Stimulated activated CD8-positive, alpha-beta memory T cell treated with anti-CD3 and anti-CD28 coated beads, Interleukin-7, amount 100 ng/mL, for 4 hours (primary cell): ENCODE measurements at regions not wholly inside any gene's neighbourhood (a gene's known extent, or its start where the extent isn't known, plus 50 kb on each side); places are given as distances from the start of the nearest gene placed in this dataset.
"Not testable (repeated sequence)": the region's sequence is repeated elsewhere in the genome, so short reads cannot be mapped to it uniquely, and the experiment has no call there.

Experiments
- DNase-seq, 2 donors: peaks; one replicate each; pipeline ENCODE4 v3.0.0-alpha.2; 2020; ENCODE audit warnings: low read depth in 2 of 2

DNA sequence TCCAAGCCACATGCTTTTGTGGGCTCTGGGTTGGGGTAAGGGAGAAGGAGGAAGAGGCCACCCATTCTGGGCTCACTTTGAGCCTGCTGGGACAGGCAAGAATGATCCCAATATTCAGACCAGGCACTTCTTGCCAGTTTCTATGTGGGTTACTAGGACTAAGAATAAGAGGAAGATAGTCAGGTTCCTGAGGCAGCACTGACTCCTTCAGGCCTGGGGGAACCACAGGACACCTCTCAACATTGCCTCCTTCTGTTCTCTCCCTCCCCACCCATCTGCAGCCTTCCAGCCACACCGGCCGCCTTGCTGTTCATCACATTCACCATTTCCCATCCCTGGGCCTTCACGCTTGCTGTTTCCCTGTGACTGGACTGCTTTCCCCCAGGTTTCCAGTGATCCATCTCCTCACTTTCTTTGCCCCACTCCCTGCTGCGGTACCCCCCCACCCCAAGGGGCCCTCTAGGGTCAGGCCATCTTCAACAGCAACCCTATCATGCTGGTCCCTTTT is 69.2 kb upstream of the SIRPA start:
- DNase-seq = no peak

DNA sequence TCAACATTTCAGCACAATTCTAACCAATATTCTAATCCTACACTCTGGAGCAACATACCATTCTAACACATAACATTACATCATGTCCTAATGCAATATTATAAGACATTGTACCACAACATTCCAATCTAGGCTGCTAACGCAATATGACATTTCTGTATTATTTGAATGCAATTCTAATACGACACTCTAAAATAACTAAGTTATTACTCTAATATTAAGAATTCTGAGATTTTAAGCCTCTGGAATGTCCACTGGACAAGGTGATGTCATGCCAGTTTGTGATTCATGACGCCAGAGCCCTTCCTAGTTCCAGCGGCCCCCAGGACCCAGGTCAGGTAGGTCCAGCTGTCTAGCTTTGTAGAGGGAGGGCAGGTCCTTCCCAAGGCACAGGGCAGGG is 69.7 kb upstream of the SIRPA start:
- no peak for DNase-seq

DNA sequence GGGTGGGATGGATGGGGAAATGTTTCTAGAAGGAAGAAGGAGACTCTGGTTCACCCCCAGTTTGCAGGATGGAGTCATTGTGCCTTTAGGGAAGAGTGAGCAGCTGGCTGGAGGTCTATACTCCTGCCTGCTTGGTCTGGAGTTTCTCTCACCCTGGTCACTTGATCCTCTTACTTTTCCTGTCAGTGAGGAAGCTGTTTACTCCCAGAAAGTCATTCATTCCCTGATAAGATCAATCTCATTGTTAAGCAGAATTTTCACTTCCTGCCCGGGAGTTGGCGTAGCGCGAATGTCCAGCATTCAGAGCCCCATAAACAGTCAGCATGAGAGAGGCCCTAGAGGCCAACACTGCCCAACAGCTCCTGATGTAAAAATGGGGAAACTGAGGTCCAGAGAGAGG is 70.4 kb upstream of the SIRPA start:
- no peak for DNase-seq

GRCh38 chr20:1824181-1824580 is 71.0 kb upstream of the SIRPA start:
- no peak for DNase-seq

- no peak for DNase-seq
These were observed 71.8 kb upstream of the SIRPA start for GRCh38 chr20:1823450-1823844.

DNA sequence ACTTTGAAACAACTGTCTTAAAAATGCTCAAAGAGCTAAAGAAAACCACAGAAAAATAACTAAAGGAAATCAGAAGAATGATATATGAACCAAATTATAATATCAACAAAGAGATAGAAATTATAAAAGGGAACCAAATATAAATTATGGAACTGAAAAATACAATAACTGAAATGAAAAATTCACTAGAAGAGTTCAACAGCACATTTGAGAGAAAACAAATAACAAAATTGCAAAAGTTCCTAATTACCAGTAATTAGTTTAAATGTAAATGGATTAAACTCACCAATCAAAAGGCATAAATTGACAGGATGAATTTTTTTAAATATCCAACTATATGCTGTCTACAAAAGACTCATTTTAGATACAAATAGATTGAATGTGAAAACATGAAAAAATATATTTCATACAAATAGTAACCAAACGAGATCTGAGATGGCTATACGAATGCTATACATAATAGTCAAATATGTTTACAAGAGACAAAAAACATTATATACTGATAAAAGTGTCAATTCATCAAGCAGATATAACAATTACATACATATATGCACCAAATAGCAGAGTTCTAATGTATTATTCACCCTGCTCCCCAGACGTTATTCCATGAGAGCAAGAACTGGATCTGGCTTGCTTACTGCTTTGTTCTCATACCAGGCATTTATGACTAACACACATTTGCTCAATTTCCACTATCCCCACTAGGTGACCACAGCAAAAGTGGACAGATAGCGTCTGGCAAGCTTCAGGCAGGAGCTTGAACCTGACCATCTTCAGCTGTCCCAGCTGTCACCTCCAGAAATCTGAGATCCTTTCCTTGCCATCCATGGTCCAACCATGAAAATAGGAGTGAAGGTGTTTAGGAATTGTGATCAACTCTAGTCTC is 72.4 kb upstream of the SIRPA start:
- no peak for DNase-seq

GRCh38 chr20:1820138-1821079 is 74.8 kb upstream of the SIRPA start:
- DNase-seq = no peak

DNA sequence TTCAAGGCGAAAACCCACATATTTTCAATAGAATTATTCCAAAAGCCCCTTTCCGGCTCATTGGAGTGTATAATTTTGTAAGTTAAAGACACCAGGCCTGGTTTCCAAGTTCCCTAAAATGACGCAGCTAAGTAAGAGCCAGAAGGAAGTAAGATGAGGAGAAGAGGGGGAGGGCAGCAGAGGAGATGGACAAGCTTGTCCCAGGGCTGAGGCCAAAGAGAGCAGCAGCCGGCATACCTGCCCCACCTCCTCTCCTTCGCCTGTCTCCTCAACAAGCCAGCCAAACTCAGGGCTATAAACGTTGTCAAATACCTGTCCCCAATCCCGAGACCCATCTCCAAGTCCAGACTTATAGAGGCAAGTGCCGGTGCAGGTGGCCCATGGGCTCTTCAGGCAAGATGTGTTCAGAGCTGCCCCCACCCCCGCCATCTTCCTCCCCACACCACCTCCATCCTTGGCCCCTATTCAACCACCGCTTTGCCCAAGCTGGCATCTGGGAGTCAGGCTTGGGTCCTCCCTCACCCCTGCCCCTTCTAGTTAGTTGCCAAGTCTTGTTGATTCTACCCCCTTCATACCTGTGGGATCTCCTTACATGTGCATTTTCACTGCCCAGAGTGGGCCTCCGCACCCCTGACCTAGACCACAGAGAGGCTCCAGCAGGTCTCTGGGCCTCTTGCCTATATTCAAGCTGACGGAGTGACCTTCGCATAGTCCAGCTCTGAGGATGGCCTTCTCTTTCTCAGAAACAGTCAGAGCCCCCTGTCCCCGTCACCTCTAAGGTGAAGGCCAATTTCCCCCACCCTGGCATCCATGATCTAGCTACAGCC is 75.7 kb upstream of the SIRPA start:
- no peak for DNase-seq

DNA sequence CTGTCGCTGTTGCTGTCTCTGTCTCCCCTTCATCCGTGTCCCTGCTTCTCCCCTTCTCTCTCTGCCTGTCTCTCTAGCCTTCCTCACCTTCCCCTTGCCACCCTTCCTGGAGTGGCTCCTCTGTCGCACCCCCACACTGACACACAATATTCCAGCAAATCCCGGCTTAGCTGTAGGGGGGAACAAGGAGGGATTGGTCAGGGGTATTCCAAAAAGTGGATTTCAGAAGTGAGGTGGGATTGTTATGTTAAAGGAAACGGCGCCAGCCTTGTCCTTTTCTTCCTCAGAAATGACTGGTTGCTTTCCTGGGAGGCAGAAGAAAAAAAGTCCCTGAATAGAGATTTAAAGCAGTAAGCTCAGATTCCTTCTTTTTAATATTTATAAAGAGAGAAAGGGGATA is 76.3 kb upstream of the SIRPA start:
- DNase-seq = no peak

GRCh38 chr20:1818247-1818840 is 76.9 kb upstream of the SIRPA start:
- DNase-seq = no peak

GRCh38 chr20:1817577-1818211 is 77.5 kb upstream of the SIRPA start:
- no peak for DNase-seq

DNA sequence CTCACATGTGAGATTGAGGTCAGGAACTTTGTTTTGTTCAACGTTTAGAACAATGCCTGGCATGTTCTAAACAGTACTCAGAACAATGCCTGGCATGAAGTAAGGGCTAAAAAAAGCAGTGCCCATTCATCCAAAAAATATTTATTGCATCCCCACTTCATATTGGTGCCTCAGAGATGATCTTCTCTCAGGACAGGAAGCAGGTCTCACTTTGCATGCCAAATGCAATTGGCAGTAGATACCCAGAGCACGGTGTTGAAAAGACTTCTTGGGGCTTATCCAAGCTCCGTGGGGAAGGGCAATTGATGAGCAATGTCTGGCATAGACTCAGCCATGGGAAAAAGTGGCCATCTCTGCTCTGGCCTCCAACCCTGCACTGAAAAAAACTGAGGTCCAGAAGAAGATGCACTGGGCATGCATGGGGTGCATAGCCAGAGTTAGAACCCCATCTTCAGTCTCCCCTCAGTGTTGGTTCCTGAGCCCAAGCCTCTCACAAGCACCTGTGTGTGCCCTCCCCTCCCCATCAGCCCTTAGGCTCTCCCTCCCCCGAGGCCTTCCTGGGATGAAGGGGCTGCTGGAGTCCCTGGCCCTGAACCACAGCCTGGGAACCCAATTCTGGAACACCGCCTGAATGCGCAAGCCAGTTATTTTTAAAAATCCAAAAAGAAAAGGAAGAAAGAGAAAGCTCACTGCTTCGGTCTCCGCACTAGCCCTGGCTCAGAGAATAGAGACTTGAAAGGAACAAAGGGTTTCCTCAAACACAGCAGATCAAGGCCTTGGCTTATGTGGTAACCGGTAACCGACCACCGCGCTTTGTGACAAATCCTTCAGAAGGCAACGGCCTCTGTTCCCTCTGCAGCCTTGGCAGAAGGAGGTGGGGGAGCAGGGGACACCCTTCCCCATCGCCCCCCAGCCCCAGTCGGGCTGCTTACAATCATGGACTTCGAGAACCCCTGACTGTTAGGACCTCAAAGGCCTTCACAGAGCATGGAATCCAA is 78.5 kb upstream of the SIRPA start:
- DNase-seq = no peak

- DNase-seq = no peak
These were observed 79.6 kb upstream of the SIRPA start for GRCh38 chr20:1815502-1816085.

- DNase-seq = not testable (repeated sequence)
These were observed 80.3 kb upstream of the SIRPA start for GRCh38 chr20:1814861-1815260.

DNA sequence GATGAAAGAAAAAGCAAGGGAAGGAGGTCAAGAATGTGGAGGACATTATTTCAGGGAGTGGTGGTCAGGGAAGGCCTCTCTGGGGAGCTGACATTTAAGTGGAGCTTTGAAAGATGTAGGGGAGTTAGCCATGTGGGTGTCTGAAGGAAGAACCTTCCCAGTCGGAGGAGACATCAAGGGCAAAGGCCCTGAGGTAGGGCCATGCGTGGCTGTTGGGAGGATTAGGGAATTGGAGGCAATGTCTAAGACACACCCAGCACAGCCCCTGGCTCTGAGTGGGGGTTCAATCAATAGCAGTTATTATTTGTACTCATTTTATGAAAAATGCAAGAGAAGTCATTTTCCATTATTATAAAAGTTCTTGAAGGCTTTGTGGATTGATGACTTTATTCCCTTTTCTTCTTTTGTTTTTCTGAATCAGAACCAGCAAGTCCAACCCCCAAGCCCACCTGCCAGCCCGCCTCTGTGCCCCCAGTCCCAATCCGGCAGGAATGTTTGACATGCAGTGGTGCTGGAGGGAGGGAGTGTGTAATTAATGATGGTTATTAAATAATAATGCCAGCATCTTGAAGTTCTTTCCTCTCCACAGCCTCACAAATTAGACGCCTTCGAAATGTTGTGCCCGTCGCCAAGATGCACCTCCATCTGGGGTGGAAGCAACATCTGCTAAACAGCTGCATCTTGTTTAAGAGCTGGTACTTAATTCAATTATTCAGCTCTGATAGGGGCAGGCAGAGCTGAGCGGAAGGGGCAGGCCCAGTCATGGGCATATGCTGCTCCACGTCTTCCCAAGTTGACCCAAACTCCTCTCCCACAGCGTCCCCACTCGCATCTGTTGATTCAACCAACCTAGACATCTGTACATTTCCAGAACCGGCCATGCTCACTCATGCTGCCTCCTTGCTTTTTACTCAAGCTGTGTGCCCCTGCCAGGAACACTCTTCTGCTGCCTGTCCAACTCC is 81.3 kb upstream of the SIRPA start:
- DNase-seq = no peak

DNA sequence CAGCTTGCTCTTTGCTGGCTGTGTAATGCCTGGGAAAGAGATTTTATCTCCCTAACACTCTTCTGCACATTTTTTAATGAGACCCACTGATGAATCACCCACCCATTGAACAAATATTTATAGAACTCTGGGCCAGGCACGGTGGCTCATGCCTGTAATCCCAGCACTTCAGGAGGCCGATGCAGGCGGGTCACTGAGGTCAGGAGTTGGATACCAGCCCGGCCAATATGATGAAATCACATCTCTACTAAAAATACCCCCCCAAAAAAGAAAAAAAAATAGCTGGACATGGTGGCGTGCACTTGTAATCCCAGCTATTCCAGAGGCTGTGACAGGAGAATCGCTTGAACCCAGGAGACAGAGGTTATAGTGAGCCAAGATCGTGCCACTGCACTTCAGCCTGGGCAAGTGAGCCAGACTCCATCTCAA is 82.1 kb upstream of the SIRPA start:
- no peak for DNase-seq

DNA sequence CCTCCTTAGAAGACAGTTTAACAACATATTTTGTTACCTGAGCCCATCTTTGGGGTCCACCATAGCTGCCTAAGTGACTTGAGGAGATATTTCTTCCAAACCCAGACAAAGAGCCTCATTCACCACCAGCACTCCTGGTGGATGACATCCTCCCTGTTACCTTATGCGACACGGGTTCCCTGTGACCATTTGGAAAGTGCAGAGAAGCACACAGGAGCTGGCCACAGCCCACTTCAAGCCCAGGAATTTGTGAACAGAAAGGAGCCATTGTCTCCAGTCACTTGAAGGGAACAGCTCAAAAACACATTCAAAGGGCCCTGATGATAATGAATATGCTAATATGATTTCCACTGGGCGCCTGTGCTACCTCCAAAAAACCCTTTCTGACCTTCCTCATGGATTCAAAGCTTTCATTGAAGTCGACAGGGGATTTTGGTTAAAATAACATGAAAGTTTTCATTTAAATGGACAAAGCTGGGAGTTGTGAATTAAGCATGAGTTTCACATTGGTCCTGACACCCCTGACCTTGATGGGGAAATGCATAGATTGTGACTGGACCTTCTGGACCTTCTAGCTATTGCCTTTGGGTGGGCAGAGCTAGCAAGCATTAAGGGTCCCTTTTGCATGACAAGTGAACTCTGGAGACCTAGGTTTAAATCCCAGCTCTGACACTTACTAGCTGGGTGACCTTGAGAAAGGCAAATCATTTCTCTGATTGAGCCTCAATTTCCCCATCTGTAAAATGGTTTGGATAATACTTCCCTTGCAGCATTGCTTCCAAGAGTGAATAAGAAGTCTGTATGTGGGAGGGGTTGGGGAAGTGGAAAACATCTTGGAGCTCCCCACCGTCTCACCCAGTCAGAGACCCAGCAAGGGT is 83.3 kb upstream of the SIRPA start:
- no peak for DNase-seq
